GM08714 (cell line): ENCODE measurements at regions not wholly inside any gene's neighbourhood (a gene's known extent, or its start where the extent isn't known, plus 50 kb on each side); places are given as distances from the start of the nearest gene placed in this dataset.
"Not testable (repeated sequence)": the region's sequence is repeated elsewhere in the genome, so short reads cannot be mapped to it uniquely, and the experiment has no call there.

Source experiments
- H3K4me3 ChIP-seq: fragments of 200-500 bp; sonication (Bioruptor generic); 2 replicates; pipeline ENCODE4 v1.5.1; 2014; ENCODE audit warnings: mild to moderate bottlenecking, low read length, inconsistent platforms
- ZNF274 ChIP-seq: IDR thresholded peaks from 2 replicates; pipeline ENCODE4 v1.6.1; 2012; ENCODE audit warnings: mild to moderate bottlenecking, low read depth, low read length

DNA sequence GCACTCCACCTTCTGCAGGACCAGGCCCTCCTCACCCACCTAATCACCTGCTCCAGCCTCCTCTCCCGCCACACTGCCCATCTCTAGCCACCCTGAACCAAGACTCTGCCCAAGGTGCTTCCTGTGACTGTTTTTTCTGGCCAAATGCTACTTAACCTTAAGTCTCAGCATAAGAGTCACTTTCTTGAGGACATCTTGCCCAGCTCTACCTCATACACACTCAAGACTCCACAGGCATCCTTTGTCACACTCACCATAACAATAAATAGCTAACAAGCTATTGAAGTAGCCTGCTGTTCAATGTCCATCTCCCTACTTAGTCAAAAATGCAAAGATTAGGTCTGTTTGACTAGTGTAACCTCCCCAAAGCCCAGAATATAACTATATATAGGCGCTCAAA is 455.4 kb upstream of the NFE2L3 start:
- no peak for TF ChIP-seq ZNF274
- no peak overlapping the region for H3K4me3 ChIP-seq

DNA sequence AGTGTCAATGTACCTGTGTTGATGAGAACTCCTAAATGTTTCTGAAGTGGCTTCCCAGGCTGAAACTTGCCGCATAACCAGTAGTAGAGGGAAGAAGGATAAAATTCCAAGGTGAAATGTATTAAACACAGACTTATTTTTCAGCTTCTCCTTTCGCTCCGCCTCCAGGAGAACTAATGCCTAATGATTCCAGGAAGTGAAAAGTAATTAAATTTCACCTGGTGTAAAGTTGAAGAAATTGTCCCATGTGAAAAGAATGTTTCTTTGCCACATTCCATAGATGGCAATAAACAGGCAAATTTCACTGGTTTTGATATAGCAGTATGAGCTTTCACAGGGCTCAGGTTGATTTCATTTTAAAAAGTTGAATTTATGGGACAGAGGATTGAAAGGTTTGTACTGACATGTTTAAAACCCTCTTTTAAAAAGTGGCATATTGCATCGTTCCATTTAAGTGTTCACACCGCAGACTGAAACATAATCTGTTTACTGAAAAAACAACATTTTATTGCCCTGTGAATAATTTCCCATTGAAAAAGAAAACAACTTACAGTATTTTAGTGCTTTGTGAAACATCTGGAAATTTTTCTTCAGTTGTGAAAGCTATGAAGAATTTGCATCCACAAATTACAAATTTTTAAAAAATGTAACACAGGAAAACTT is 453.4 kb upstream of the NFE2L3 start:
- no peak for TF ChIP-seq ZNF274
- H3K4me3 ChIP-seq = no peak overlapping the region

DNA sequence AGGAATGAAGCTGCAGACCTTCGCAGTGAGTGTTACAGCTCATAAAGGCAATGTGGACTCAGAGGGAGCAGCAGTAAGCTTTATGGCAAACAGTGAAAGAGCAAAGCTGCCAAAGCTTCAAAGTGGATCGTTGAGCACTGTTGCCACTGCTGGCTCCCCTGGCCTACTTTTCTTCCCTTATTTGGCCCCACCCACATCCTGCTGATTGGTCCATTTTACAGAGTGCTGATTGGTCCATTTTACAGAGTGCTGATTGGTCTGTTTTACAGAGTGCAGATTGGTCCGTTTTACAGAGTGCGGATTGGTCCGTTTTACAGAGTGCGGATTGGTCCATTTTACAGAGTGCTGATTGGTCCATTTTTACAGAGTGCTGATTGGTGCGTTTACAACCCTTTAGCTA is 451.9 kb upstream of the NFE2L3 start:
- H3K4me3 ChIP-seq = not testable (repeated sequence)

DNA sequence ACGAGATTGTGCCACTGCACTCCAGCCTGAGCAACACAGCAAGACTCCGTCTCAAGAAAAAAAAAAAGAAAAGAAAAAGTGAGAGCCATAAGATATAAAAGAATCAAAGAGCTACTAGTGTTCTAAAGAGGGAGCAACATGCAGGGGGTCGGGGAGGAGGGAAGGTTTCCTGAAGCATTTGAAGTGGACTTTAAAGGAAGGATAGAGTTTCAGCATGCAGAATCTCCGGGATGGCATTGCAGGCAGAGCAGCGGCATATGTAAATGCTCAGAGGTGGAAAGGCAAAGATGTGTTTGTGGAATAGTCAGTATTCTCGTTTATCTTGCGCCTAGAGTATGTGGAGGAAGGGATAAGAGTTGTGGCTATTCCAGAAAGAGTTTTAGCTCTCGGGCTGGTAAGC is 447.6 kb upstream of the NFE2L3 start:
- no peak for TF ChIP-seq ZNF274
- H3K4me3 ChIP-seq = no peak overlapping the region

DNA sequence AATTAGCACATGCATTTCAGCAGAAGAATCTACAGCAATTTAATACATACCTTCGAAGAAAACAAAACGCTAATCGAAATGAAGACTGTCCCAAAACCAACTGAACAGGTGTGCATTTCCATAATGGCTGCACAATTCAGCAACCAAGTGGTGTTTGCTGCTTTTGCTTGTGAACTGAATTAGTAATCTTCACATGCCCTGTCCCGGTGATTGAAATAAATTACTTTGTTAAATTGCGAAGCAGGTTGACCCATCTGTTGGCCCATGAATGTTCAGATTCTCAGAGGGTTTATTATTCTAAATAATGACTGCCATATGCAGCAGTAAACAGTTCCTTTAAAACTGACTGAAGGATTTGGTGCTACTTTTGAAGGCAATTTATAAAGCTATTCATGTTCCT is 445.2 kb upstream of the NFE2L3 start:
- H3K4me3 ChIP-seq = no peak overlapping the region

DNA sequence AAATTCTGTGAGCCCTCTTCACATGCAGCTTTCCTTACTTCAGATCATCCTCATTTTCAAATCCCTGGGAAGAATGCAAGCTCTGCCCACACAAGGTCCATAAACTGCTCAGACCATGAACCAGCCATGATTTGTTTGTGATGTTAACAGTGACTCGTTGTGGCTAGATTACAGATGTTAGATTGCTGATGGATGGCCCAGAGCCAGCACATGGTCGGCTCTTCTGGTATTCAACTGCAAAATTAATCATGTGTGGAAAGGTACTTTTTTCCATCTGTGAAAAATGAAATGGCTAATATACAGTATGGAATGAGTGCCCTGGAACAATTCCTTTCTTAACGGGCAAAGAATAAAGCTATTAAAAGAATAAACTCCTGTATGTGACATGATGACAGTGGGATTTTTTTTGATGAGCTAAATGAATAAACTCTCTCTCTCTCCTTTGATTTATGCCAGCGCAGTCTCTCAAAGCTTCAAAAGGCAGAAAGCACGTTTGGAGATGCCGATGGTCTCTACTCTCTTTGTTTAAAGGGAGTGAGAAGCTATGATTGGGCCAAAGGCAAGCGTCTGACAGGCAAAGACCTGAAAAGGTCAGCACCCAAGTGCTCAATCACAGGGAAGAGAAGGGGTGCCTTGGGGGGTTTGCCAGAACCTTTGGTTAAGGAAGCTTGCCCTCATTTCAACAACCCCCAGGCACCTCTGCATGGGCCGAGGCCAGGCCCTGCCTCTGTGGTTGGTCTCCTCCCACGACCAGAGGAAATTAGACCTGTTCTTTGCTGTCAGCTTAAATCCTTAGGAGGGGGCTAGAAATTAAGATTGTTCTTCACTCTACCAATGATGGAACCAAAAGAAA is 444.0 kb upstream of the NFE2L3 start:
- H3K4me3 ChIP-seq = no peak overlapping the region
- TF ChIP-seq ZNF274 = no peak

More for the DNA sequence above, 445.2 kb upstream of the NFE2L3 start:
- TF ChIP-seq ZNF274 = no peak

DNA sequence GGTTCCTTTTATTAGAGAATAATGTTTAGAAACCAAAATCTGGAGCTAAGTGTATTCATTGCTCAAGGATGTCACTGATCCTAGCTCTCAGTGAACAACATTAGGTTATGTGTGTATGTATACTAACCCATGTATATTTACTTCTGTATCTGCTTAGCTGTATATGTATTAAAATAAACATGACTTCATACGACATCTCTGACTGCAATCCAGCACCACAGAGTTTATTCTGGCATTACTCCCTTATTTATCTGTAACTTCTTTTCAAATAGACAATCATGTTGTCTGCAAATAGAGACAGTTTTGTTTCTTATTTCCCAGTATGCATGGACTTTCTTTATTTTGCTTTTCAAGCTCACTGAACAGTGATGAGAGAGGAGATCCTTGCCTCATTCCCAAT is 441.0 kb upstream of the NFE2L3 start:
- no peak for TF ChIP-seq ZNF274
- no peak overlapping the region for H3K4me3 ChIP-seq

DNA sequence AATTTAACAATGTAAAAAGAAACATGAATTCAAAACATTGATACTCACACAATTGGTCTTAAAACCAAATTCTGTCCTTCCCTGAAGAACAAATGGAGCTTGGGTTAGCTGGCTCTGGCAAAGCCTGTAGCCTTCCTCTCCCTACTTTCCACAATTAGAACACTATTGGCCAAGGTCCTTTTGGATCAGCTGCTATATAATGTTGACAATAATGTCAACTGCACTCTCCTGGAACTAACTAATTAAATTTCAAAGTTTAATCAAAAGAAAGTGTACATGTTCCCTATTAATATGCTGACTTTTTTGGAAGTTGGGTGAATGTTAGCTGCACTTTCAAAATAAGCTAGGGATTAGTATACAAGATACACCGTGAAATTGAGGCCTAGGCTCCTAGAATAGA is 440.1 kb upstream of the NFE2L3 start:
- no peak for TF ChIP-seq ZNF274

DNA sequence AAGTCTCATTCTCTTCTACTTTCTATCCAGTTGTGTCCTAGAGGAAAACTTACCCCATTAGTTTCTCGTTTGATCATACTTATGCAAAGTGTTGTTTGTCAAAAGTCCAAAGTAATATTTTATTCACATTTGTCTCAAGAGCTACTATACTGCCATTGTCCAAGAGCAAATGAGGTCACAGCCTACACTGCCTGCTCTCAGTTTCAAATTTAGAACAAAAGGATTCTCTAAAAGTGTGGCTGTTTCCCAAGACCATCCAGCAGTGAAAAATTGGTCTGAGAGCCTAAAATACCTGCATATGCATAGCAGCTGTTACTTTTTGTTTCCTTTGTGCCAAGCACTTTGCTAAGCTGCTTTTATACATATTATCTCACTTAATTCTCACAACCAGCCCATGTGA is 439.5 kb upstream of the NFE2L3 start:
- H3K4me3 ChIP-seq = no peak overlapping the region

More for the DNA sequence above, 440.1 kb upstream of the NFE2L3 start:
- H3K4me3 ChIP-seq = no peak overlapping the region

DNA sequence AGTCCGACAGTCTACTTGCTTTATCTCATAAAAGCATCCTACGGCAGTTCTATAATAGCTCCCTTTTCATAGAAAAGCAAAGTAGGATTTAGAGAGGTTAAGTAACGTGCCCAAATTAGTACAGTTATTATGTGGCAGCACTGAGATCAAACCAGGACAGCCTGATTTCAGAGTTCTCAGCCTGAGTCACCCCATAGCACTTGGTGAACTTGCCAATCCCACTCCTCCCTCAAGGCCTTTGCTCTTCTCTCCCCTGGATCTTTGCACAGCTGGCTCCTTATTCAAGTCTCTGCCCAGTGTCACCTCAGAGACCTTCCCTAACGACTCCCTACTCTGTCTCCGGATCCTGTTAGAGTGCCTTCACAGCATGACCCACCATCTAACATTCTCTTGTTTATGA is 438.0 kb upstream of the NFE2L3 start:
- TF ChIP-seq ZNF274 = no peak
- H3K4me3 ChIP-seq = no peak overlapping the region

More for the DNA sequence above, 439.5 kb upstream of the NFE2L3 start:
- no peak for TF ChIP-seq ZNF274

DNA sequence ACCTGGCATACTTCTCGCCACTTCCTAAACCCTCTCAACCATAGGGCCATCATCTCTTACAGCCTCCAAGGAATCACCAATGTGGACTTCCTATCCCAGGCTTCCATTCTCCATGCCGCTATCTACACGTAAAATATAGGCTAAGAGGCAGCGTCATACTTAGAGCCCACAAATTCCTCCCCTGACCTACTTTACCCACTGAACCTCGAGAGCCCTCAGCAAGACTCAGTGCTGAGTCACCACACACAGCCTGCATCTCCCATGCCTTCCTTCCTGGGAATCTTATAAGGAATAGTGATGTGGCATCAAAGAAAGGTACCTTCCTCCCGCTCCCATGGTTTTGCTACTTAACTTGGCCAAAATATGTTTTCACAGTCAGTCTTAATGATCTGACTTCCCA is 435.6 kb upstream of the NFE2L3 start:
- no peak for TF ChIP-seq ZNF274
- H3K4me3 ChIP-seq = no peak overlapping the region

DNA sequence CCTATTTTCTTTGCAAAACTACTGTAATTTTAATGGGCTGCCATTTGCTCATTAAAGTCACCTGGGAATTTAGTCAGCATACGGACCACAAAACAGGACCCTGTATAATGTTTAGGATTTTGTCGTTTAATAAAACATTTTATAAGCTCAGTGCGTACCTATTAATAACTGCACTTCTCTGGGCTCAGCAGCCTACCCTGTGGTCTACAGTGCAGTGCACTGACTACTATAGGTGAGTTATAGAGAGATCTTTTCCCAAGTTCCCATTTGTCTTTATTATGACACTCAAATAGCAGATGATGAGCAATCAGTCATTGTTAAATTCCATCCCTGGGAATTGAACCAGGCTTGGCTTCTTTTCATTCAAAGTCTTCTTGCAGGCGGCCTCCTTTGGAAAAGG is 433.4 kb upstream of the NFE2L3 start:
- TF ChIP-seq ZNF274 = no peak
- no peak overlapping the region for H3K4me3 ChIP-seq

DNA sequence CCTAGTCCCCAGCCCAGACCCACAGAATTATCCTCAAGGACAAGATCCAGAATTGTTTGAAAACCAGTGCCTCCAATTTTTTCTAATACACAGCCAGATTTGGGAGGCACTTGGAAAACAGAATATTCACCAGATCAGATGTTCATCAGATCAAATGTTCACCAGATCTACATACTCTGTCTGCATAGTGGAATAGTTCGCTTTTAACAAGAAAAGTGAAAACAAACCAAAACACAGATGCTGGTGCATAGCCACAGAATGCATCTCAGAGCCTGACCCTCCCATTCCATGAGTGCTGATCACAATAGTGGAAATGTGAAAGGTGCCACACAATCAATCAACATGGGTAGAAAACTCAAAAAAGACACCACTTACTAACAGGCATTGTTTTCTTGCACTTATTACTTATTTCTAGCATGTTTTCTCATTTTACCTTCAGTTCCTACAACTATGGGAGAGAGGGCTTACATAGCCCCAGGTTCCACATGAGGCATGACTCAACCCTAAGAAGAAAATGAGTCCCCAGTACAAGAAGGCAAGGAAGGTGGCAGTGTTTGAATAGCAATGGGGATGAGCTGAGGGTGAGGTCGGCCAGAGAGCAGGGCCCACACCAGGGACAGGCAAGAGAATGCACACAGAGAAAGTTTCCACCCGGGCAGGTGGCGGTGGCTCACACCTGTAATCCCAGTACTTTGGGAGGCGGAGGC is 432.7 kb upstream of the NFE2L3 start:
- H3K4me3 ChIP-seq = no peak overlapping the region
- no peak for TF ChIP-seq ZNF274

DNA sequence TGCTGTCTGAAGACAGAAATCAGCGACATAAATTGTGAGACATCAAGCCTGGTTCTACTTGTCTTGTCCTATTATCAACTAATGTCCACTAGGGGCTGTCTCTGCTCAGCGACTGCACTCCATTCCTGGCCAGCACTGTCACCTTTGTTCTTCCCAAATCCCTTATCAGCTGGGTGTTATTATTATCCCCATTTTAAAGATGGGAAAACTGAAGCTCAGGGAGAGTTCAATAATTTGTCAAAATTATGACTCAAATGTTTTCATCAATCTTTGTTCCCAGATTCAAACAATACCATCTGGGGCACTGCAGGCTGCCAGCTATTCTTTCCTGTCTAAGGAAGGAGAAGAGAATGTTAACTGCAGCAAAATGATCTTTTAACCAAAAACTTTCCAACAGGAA is 431.6 kb upstream of the NFE2L3 start:
- H3K4me3 ChIP-seq = no peak overlapping the region
- TF ChIP-seq ZNF274 = no peak

DNA sequence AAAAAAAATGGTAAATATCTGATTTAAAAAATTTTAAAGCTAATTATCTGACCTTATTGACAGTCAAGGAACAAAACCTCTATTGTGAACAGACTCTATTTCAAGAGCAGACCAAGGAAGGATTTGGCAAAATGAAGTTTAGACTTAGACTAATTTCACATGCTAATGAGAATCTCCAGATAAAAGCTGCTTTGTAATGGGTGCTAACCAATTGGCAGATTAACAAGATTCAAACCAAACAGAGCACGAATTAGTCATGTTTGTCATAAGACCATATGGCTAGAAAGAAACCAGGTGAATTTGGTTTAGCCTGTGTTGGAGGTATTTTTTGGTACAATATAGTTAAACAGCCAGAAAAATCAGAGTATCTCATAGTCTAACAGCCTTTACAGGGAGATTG is 429.1 kb upstream of the NFE2L3 start:
- no peak for TF ChIP-seq ZNF274
- no peak overlapping the region for H3K4me3 ChIP-seq
